Ovary (tissue), 3 donors: ENCODE measurements at regions not wholly inside any gene's neighbourhood (a gene's known extent, or its start where the extent isn't known, plus 50 kb on each side); places are given as distances from the start of the nearest gene placed in this dataset.

Source experiments
- CTCF ChIP-seq, 3 donors: fragments of 450-650 bp in 2 of 3; fragments of 200-600 bp in 1 of 3; IDR thresholded peaks; one replicate each; pipeline versions ENCODE4 v1.5.1 to v1.8.0; 2016 to 2022; ENCODE audit warnings: antibody characterized with exemption in 3 of 3, mild to moderate bottlenecking in 1 of 3
- POLR2A ChIP-seq: fragments of 450-650 bp; IDR thresholded peaks from one replicate; pipeline ENCODE4 v1.6.1; 2017; ENCODE audit warnings: antibody characterized with exemption, mild to moderate bottlenecking, moderate library complexity
- donor health status: DM: no; HTN: no; CAD: no.

- TF ChIP-seq CTCF (IDR thresholded peaks at IDR 0.05) (no peak), POLR2A (no peak)
Observed at GRCh38 chr12:124698211-124698997, 131.0 kb upstream of the NCOR2 start.
